OCI-LY7 (cell line): ENCODE measurements at regions not wholly inside any gene's neighbourhood (a gene's known extent, or its start where the extent isn't known, plus 50 kb on each side); places are given as distances from the start of the nearest gene placed in this dataset.
A peak's percentile ranks its signal among the peaks of the same experiment; 100 is the strongest.

ENCODE experiments used
- BruUV-seq: library from RNA; stranded (reverse); fragments of 400-500 nt; replicated peaks from 2 replicates; lab custom pipeline; 2021; lab: Mats Ljungman, UMichigan
- CTCF ChIA-PET: fragments of 300-600 bp; sonication (Branson Sonifier 250); formaldehyde crosslinking; loops from one replicate; lab custom pipeline; 2022; ENCODE audit warnings: antibody characterized with exemption; ENCODE audit not compliant: unreplicated experiment; lab: Charles Lee
- POLR2A ChIA-PET: fragments of 300-600 bp; sonication (Branson Sonifier 250); formaldehyde crosslinking; loops from one replicate; lab custom pipeline; 2022; ENCODE audit warnings: antibody characterized with exemption; lab: Charles Lee
- DNase-seq: peaks from one replicate; pipeline ENCODE4 v3.0.0-alpha.2; 2015; ENCODE audit warnings: low spot score
- H2AFZ ChIP-seq: fragments of 200-600 bp; sonication (generic), shearing (Covaris generic); 2 replicates; pipeline ENCODE4 v1.6.1; 2014; ENCODE audit warnings: mild to moderate bottlenecking, antibody characterized with exemption, low read length, moderate library complexity
- H3K27ac ChIP-seq: fragments of 200-600 bp; sonication (generic); 2 replicates; pipeline ENCODE4 v1.5.1; 2014; ENCODE audit warnings: mixed run types, low read depth, mild to moderate bottlenecking, moderate library complexity, low read length, inconsistent platforms; ENCODE audit not compliant: poor library complexity, severe bottlenecking
- H3K36me3 ChIP-seq: fragments of 200-600 bp; sonication (generic); 2 replicates; pipeline ENCODE4 v1.6.1; 2014; ENCODE audit warnings: mild to moderate bottlenecking, antibody characterized with exemption, low read length, moderate library complexity, mixed read lengths; ENCODE audit not compliant: insufficient read depth
- H3K4me1 ChIP-seq: fragments of 200-600 bp; sonication (generic); 2 replicates; pipeline ENCODE4 v1.5.1; 2014; ENCODE audit warnings: mild to moderate bottlenecking, low read length; ENCODE audit not compliant: insufficient read depth, poor library complexity, severe bottlenecking
- H3K4me2 ChIP-seq: fragments of 200-600 bp; sonication (generic); 2 replicates; pipeline ENCODE4 v1.6.1; 2014; ENCODE audit warnings: mild to moderate bottlenecking, low read length
- H3K4me3 ChIP-seq: fragments of 200-600 bp; sonication (generic); 2 replicates; pipeline ENCODE4 v1.5.1; 2014; ENCODE audit warnings: mild to moderate bottlenecking, low read depth, low read length; ENCODE audit not compliant: poor library complexity, severe bottlenecking
- H3K79me2 ChIP-seq: fragments of 200-600 bp; sonication (generic); 2 replicates; pipeline ENCODE4 v1.6.1; 2016; ENCODE audit warnings: low read depth, mild to moderate bottlenecking, low read length, moderate library complexity, mixed read lengths; ENCODE audit not compliant: insufficient read depth
- H3K9me2 ChIP-seq: fragments of 200-600 bp; sonication (generic); 2 replicates; pipeline ENCODE4 v1.6.1; 2016; ENCODE audit warnings: mild to moderate bottlenecking, low read length, mixed read lengths; ENCODE audit not compliant: insufficient read depth
- H3K9me3 ChIP-seq: fragments of 200-600 bp; sonication (generic); 2 replicates; pipeline ENCODE4 v1.6.1; 2014; ENCODE audit warnings: mild to moderate bottlenecking, mixed run types, low read length, mixed read lengths
- H4K20me1 ChIP-seq: fragments of 200-600 bp; sonication (generic); 2 replicates; pipeline ENCODE4 v1.6.1; 2014; ENCODE audit warnings: mild to moderate bottlenecking, antibody characterized with exemption, low read length, moderate library complexity, mixed read lengths; ENCODE audit not compliant: insufficient read depth
- CTCF ChIP-seq: fragments of 200-600 bp; sonication (generic); conservative IDR thresholded peaks from 2 replicates; pipeline ENCODE4 v1.5.1; 2014; ENCODE audit warnings: mild to moderate bottlenecking, antibody characterized with exemption, low read length, moderate library complexity, mixed read lengths
- EZH2phosphoT487 ChIP-seq: fragments of 200-600 bp; sonication (generic); IDR thresholded peaks from 2 replicates; pipeline ENCODE4 v1.6.1; 2018; ENCODE audit warnings: low read depth, borderline replicate concordance, mild to moderate bottlenecking, mixed run types, antibody characterized with exemption, low read length, moderate library complexity, mixed read lengths
- intact Hi-C: fragments of 100-400 bp; cut with micrococcal nuclease; formaldehyde crosslinking; loops from one replicate; pipeline ENCODE4 v1.10.0; 2022; ENCODE audit not compliant: unreplicated experiment

- Histone ChIP-seq H3K4me3 (no peak overlapping the region), H3K79me2 (no peaks in the 10 kb centered on the region), H2AFZ (no peak overlapping the region), H3K36me3 (no peaks in the 10 kb centered on the region), H3K9me3 (no peaks in the 10 kb centered on the region), H3K4me2 (no peak overlapping the region), H3K27ac (no peak overlapping the region), H3K4me1 (no peaks in the 10 kb centered on the region), H3K9me2 (no peaks in the 10 kb centered on the region), H4K20me1 (no peaks in the 10 kb centered on the region)
- no peak for TF ChIP-seq CTCF
- BruUV-seq, result no TSS peak
- CTCF ChIA-PET, result no interaction called here
- intact Hi-C loops, result loop anchor here (5.0 kb wide), 1 partner anchor 453 kb away; no protein-coding TSS in a partner anchor
- no peak for DNase-seq
- POLR2A ChIA-PET, result no interaction called here
These were observed 128.4 kb downstream of the RGS21 start for GRCh38 chr1:192445241-192445640.

GRCh38 chr1:192445839-192446489 lies 129.2 kb downstream of the RGS21 start:
- Histone ChIP-seq H3K4me3 (no peak overlapping the region), H3K9me2 (no peaks in the 10 kb centered on the region), H3K36me3 (no peaks in the 10 kb centered on the region), H4K20me1 (no peaks in the 10 kb centered on the region), H2AFZ (no peak overlapping the region), H3K9me3 (no peaks in the 10 kb centered on the region), H3K79me2 (no peaks in the 10 kb centered on the region), H3K4me1 (no peaks in the 10 kb centered on the region), H3K27ac (no peak overlapping the region), H3K4me2 (no peak overlapping the region)
- CTCF ChIA-PET, result no interaction called here
- peak; percentile 53 for DNase-seq
- intact Hi-C loops, result loop anchor here (5.0 kb wide), 1 partner anchor 454 kb away; no protein-coding TSS in a partner anchor
- TF ChIP-seq EZH2phosphoT487, result no peak
- peak; percentile 98 for TF ChIP-seq CTCF
- POLR2A ChIA-PET, result no interaction called here
- no TSS peak for BruUV-seq

GRCh38 chr1:192448026-192448578 lies 127.5 kb upstream of the RGS1 start:
- Histone ChIP-seq H2AFZ (no peak overlapping the region), H3K9me3 (no peaks in the 10 kb centered on the region), H3K9me2 (no peaks in the 10 kb centered on the region), H3K4me3 (no peak overlapping the region), H4K20me1 (no peaks in the 10 kb centered on the region), H3K36me3 (no peaks in the 10 kb centered on the region), H3K4me1 (no peaks in the 10 kb centered on the region), H3K79me2 (no peaks in the 10 kb centered on the region), H3K4me2 (no peak overlapping the region), H3K27ac (no peak overlapping the region)
- TF ChIP-seq EZH2phosphoT487 (no peak), CTCF (no peak)
- DNase-seq, result no peak
- BruUV-seq, result no TSS peak
- CTCF ChIA-PET, result no interaction called here
- POLR2A ChIA-PET, result no interaction called here
- intact Hi-C loops, result loop anchor here (5.0 kb wide), 1 partner anchor 456 kb away; no protein-coding TSS in a partner anchor
